NCI-H2107 treated with DMSO at 0.1 percent for 48 hours (cell line): ENCODE measurements at regions not wholly inside any gene's neighbourhood (a gene's known extent, or its start where the extent isn't known, plus 50 kb on each side); places are given as distances from the start of the nearest gene placed in this dataset.

ENCODE experiments used
- DNase-seq: peaks from one replicate; lab custom pipeline; 2025; ENCODE audit not compliant: unreplicated experiment; lab: John Stamatoyannopoulos, UW

DNA sequence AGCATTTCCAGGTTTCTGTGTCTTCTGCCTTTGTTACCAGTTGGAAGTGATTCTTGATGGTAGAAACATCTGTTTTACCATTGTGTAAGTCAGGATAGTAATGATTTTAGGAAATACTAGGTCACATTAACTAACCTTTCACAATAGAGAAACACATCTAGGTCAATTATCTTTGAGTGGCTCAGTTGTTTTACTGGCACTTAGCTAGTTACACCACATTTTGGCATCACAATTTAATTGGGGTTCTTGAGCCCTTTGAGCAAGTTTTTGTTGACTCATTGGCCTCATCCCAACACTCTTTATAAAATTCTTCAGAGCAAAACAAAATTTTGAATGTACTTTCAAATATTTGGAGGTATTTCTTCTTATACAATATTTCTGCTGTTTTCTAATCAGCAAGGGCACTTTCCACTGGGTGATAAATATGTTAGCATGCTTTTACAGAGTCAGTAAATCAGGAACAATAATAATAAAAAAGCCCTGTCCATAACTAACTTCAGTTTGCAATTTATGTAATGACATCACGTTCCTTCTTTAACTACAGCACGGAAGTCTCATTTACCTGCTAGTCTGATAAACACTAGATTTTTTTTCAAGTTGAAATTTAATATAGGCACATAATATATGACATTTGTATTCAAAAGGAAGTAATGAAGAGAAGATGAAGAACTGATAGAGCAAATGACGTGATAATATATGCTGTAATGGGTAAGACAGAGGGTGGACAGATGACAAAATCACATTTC, 64.8 kb upstream of the GK2 start:
- DNase-seq = no peak

DNA sequence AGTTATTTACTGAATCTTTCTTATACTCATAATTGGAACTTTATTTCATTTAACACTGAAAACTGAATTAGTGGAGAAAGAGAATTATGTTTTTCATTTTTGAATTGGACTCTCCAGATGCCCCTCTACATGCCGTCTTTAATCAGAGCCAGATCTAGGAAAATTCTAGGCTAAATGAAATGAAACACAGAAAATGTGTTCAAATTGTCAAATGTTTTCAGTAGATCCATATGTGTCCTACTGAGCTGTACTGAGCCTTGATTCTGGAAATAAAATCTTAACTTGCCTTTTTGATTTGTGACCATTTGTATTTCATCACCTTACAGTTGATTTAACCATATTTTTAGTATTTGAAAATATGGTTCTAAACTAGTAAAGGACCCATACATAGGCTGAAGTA, 64.0 kb upstream of the GK2 start:
- DNase-seq = no peak

DNA sequence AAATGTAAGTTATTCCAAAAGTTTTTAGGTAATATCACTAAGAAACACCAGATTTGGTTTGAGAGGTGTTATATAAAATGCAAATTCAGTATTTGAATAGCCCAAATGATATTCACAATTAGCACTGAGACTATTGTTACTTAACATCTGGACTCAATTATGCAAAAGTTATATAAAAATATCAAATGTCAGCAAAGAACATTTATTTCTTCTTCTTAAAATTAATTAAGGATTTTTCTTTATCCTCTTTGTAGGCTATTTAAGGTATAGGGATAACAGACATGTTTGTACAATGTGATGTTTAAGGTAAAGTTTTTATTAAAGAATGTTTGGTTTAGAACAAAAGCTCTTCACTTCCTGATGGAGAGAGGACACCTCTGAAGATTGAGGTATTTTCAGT, 63.3 kb upstream of the GK2 start:
- DNase-seq = no peak

DNA sequence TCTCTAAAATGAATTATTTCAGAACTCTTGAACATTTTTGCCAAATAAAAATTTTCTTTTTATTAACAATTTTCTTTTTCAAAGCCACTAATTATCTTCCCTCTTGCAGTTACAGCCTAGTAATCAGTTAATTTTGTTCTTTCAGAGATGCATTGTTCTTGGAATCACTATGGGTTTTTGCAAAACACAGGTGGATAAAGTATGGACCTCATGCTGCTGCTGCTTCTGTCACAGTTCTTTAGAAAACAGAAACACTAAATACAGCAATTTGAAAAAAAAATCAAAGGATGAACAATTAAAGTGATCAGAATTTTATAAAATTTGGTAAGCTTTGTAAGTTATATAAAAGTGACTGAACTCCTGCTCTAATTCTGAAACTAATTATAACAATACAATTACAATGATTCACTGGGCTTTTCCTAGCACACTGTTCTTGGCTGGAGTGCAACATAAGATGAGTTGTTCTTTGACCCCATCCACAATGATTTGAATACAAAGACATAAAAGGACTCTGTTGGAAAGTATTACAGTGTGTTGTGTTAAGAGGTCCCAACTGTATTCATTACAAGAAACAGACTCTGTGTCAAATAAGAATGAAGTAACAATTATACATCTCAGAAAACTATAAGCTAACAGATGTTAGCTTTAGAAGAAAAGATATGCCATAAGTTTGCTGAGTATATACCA, 59.4 kb upstream of the GK2 start:
- DNase-seq = no peak

DNA sequence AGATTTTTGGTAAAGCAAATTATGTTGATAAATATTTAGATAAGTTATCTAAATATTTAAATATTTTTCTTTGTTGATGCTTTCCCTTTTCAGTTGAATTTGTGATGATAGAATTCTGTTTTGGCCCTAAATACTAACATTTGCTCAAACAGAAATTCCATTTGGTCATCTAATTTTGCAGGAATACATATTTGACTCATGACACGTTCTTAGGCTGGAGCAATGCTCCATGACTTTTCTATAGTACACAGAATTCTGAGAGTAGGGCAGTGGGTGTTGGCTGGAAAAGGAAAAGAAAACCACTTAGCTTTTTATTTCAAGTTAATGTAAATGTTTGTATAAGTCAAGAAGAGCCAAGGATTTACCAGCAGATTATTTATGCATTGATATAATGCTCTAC, 58.6 kb upstream of the GK2 start:
- no peak for DNase-seq
